T-helper 2 cell treated with Interferon-gamma antibody and Interleukin-4, amounts not matched to agents 100 ng/mL and 5 ng/mL, for 36 hours (primary cell): ENCODE measurements at regions not wholly inside any gene's neighbourhood (a gene's known extent, or its start where the extent isn't known, plus 50 kb on each side); places are given as distances from the start of the nearest gene placed in this dataset.

Experiments used
- intact Hi-C: fragments of 100-400 bp; cut with micrococcal nuclease; formaldehyde crosslinking; loops from one replicate; pipeline ENCODE4 v1.15.1; 2023

DNA sequence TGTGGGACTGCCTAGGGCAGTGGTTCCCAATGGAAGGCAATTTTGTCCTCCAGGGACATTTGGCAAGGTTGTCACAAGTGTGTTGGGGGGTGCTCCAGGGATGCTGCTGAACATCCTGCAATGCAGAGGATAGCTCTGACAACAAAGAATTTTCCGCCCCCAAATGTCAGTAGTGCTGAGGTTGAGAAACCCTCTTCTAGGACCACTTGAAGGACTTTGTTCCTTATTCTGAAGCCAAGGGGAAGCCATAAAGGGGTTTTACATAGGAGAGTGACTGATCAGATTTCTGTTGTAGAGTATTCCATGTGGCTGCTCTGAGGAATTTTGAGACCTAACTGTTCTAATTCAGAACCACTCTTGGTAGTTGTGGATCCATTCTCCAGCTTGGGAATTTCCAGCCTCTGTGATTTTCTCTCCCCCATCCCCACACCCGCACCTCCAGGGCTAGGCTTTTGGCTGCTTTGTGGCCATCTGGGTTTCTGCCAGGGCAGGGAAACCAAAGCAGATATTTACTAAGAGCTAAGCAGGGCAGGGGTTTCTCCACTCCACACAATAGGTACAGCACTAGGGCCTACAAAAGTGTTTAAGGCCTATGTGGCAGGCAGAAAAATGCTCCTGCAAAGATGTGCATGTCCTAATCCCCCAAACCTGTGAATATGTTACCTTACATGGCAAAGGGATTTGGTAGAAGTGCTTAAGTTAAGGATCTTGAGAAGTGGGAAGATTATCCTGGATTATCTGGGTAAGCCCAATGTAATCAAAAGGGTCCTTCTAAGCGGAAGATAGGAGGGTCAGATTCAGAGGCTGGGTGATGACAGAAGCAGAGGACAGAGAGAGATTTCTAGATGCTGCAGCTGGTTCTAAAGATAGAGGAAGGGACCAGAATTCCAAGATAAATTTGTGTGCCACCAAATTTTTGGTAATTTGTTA, 135.4 kb downstream of the TMEM17 start:
- intact Hi-C loops = no loop called here

DNA sequence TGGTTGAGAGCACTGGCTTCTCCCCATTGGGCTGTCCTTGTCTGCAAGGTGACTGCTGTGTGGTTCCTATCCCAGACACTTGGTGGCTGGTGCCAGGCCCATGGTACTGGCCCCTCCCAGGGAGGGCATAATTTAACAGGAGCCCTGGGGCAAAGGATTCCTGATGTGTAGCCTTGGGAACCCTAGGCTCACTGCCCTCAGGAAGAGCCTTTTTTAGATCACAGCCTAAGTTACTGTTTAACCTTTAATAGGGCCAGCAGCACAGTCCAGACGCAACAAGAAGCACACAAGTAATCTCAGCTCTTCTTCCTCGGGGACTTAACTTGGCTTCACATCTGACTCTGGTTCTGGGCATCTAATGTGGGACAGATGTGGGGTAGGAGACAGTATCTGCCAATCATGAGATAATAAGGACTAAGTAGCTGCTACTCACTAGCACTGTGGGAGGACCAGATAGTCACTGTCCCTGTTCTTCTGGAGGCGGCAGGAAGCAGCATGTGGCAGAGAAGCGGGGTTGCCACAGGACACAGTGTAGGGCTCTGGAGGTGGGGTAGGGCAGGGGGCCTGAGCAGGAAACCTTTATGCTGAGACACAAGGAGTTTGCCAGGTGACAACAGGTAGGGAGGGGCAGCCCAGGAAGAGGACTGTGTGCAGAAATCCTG, 136.3 kb downstream of the TMEM17 start:
- intact Hi-C loops = no loop called here

DNA sequence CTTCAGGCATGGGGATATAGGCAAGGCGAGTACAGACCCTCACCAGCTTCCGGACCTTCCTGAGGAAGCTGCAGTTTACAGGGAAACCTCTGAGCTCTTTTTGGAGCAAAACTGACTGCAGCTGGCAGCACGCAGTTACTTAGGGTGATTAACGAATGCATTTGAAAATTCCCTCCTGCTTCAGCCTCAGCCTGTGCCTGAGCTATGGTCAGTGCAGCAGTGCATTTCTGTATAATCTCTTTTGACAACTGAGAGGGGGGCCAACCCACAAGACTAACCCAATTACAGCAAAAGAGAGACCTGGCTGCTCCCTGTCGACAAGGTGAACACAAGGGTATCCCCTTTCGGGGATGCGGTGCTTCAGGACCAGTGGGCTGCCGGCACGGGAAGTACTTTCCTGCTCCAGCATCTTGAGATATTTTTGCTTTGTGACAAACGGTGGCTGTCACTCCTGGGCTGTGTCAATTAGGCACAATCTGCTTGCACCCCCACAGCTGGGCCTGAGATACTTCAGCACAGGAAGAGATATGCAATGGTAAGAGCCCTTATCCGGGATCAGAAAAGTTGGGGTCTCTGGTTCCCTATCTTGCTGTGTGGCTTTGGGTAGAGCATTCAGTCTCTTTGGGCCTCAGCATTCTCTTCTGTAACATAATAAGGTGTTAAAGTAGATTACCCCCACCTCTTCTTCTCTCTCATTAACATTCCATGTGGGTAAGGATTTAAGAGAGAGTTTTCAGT, 141.0 kb downstream of the TMEM17 start:
- intact Hi-C loops = no loop called here

DNA sequence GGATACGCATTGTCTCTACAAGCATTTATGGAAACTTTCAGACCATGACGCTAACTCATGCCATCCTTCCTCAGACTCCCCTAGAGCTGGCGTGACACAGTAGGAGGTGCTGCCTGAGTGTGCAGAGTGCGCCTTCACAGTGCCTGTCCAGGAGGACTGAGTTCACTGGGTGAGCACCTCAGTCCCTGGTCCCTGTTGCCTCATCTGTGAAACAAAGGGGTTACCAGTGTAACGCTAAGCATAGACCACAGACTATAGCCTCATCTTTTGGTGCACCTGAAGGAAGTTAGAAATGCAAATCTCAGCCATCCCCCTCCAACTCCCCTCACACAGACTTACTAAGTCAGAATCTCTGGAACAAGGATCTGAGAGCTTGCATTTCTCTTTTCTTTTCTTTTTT, 142.8 kb downstream of the TMEM17 start:
- intact Hi-C loops = no loop called here

DNA sequence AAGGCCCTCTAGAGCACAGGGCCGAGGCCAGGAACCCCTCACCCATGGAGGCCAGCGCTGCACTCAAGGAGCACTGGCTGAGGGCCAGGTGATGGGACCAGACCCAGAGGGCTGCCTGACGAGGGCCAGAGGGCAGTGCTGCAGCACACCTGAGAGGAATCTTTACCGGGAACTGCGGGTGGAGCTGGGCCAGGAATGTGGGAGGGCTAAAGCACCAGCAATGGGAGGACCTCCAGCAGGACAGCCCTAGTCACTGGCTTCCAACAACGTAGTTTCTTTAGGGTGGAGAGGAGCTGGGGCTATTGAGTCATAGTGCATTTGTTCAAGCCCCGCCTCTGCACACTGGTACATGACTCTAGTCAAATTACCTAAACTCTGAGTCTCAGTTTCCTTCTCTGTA, 143.4 kb downstream of the TMEM17 start:
- intact Hi-C loops = no loop called here

DNA sequence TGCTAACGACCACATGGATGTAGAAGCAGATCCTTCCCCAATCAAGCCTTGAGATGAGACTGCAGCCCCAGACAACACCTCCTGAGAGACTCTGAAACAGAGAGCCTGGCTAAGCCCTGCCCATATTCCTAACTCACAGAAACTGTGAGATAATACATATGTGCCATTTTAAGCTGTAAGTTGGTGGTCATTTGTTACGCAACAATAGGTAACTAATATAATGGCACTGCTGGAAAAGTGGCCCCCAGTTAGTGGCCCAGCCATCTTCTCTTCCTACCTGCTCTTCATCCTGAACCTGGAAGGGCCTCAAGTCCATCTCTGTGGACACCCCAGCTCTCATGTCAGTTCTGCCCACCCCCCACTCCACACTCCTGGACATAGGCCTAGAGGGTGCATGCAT, 144.0 kb downstream of the TMEM17 start:
- intact Hi-C loops = no loop called here

DNA sequence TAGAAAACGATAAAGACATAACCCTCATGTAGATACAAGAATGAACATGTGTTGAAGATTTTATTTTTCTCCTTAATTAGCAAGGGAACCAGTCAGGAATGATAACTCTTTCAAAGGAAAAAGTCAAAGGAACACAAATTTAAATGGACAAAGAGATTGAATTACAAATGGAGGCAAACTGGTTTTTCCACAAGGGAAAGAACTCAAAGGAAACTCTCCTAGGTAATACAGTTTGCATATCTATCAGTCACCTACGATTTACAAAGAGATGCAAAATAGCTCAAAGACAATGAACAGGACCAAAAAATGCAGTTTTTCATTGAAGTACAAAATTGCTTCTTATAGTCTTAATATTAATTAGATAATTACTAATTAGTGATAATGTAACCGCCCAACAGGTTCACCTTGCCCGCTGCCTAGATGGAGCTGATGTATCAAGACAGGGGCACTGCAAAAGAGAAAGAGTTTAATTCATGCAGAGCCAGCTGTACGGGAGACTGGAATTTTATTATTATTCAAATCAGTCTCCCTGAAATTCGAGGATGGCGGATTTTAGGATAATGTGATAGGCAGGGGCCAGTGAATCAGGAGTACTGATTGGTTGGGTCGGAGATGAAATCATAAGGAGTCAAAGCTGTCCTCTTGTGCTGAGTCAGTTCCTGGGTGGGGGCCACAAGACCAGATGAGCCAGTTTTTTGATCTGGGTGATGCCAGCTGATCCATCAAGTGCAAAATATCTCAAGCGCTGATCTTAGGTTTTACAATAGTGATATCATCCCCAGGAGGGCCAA, 151.0 kb downstream of the TMEM17 start:
- intact Hi-C loops = no loop called here

DNA sequence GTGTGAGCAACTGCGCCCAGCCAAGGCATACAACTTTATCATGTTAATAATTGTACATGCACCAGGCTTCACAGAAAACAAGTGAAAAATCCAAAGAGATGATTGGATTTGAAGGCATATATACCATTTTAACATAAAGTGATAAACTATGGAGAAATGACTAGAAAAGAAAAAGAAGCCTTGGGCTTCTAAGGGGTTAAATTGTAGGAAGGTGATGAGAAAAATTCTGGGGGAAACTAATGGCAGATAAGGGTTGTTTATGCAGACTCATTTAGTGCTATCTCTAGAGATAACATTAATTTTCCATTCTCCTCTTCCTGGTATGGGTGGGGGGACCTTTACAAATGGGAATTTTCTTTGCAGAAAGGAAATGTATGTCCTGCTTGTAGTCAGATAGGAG, 154.0 kb downstream of the TMEM17 start:
- intact Hi-C loops = no loop called here

DNA sequence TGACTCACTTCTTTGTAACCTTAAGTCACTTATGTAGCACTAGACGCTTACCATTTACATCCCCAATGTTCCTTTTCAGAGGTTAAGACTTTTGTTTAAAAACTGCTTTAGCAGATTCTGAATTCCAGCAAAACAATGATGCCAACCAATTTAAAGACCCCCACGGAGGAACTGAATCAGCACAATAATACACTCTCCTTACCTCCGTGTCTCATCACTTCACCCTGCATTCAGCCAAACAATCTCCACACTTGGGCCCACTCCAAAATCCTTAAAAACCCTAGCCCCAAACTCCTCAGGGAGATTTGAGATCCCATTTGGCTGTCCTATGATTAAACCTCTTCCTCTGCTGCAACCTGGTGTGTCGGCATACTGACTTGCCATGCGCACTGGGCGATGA, 153.9 kb downstream of the B3GNT2 start:
- intact Hi-C loops = no loop called here

DNA sequence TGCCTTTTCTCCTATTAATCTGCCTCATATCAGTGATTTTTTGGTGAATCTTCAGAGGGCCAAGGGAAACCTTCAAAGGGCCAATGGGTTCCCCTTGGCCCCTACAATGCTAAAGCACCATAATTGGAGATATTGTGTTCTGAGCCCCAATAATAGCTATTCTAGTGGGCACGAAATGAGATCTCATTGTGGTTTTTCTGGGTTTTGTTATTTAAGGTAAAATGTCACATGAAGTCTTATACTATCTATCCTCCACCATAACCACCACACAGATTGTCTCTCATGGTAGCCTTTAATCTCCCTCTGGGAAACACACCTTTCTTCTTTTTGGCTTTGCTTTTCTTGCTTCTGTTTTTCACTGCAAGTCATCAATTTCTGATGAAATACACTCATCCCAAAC, 152.8 kb downstream of the B3GNT2 start:
- intact Hi-C loops = no loop called here

DNA sequence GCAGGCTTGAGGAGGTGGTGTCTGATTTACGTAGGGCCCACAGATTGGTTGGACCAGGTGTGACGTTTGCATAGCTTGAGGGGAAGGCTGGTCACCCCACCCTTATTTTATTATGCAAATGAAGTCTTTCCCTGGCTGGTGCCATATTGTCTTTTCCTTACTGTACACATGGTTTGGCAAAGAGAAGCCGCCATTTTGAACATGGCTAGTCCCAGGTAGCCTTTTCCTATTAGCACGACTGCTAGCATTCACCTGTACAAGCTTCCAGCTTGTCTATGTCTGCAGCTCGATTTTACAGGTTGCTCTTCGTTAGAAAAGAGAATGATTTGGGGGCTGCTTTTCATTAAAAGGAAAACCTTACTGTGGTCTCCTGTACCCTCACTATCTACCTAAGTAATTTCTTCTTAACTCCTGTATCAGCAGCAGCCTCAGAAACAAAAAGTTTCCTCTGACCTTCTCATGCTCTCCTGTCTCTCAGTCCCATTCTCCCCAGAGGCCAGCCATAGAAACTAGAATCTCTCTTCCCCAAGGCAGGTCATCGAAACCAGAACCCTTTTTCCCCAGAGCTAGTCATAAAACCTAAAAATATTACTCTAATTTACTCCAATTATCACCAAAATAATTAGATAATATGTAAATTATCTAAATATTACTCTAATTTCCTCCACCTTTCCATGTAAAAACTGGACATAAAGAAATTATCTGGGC, 151.8 kb downstream of the B3GNT2 start:
- intact Hi-C loops = no loop called here

DNA sequence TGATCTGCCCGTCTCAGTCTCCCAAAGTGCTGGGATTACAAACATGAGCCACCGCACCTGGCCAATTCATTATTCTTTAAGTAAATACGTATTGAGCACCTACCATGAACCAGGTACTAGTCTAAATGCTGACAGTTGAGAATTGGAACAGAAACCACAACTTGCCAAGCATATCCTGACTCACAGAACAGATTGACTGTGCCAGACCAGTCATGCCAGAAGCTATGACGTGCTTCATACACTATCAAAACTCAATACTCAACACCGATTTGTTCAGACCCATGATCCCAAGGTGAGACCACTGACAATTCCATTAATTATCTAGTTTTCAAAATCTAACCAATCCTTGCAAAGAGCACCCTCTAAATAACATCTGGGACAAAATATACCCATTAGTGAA, 148.6 kb downstream of the B3GNT2 start:
- intact Hi-C loops = no loop called here

DNA sequence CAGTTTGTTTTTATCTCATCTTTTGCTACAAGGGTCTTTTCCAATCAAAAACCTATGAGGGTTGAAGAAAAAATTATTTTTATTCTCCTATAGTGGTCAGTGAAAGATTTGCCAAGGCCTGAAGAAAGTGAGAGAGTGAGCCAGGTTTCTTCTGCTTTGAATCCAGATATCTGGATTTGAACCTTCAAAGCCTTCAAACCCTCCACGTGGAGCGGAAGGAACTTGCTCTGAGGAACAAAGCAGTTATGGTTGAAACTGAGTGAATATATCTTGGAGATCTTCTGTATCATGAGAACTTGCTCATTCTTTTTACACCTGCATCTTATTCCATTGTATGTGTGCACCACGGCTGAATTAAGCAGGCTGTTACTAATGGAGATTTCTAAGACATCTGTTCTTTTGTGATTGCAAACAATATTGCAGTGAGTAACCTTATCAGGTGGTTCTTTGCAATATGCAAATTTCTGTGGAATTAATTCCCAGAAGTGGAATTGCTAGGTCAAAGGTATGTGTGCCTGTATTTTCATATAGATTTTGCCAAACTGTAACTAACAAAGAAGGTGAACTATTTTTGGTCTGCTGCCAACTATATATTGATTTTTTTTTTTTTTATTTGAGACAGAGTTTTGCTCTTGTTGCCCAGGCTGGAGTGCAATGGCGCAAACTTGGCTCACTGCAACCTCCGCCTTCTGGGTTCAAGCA, 147.9 kb downstream of the B3GNT2 start:
- intact Hi-C loops = no loop called here

DNA sequence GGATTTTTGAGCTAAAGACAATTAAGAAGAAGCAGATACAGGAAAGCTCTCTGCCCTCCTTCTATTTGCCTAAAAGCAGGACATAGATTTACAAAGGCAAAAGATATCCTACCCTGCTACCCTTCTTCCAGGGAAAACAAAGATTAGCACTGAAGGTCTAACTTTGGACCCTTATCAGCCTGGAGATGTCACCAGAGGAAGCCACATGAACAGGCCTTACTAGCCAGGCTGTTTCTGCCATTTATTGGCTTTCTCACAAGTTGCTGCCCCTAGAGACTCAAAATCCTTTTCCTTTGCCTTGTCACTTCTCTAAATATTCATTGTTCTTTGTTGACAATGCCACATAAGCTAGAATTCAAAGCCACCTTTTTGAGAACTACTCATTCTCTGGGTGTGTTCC, 147.3 kb downstream of the B3GNT2 start:
- intact Hi-C loops = no loop called here

DNA sequence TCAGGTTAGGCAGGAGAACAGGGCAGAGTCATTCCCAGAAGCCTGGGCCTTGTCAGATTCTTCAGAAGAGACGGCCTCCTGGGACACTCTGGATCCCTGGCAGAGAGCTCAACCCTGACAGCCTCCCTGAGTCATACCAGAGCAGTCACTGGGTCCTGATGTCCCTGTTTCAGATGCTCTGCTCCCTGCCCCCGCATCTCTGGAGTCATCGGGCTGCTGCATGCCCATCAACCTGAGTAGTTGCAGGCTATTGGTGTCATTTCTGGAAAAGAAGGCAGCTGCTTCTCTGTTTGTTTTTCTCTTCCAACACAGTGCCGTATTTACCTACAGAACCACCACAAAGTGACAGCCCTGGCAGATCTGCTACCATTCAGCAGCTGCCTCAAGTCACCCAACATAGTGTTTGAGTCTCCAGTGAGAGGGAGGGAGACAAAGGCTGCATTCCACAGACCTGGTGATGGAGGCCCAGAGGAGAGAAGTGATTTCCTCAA, 145.1 kb downstream of the B3GNT2 start:
- intact Hi-C loops = no loop called here

DNA sequence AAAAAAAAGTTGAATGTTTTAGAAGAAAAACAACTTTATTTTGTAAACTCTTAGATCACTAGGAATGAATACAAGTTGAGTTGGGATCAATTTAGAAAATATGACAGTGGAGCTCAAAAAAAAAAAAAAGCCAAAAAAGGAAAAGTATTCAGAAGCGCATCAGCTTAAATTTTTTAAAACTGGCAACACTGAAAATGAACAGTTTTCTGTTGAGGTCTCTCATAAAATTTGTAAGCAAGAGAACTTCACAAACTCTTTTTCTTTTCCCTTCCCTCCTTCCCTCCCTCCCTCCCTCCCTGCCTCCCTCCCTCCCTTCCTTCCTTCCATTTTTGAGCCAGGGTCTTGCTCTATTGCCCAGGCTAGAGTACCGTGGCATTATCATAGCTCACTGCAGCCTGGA, 143.9 kb downstream of the B3GNT2 start:
- intact Hi-C loops = no loop called here

DNA sequence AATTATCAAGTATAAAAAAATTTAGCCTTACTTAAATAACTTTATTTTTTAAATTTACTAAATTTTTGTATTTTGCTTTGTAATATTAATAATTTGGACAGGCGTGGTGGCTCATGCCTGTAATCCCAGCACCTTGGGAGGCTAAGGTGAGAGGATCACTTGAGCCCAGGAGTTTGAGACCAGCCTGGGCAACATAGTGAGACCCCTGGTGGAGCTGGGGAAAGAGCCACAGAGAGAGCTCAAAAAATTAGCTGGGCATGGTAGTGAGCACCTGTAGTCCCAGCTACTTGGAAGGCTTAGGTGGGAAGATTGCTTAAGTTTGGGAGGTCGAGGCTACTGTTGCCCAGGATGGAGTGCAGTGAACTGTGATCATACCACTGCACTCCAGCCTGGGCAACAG, 143.5 kb downstream of the B3GNT2 start:
- intact Hi-C loops = no loop called here

DNA sequence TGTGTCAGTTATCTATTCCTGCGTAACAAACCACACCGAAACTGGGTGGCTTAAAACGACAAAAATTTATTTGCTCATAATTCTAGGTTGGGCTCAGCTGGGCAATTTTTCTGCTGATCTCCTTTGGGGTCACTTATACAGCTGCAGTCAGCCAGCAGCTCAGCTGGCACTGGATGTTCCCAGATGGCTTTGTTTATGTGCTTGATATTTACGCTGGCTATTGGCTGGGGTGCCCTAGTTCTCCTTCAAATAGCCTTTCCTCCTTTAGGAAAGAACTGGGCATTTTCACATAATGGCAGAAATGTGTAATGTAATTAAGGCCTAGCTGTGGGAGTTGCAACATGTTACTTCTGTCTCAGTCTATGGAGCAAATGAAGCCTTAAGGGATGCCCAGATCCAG, 142.2 kb downstream of the B3GNT2 start:
- intact Hi-C loops = no loop called here

DNA sequence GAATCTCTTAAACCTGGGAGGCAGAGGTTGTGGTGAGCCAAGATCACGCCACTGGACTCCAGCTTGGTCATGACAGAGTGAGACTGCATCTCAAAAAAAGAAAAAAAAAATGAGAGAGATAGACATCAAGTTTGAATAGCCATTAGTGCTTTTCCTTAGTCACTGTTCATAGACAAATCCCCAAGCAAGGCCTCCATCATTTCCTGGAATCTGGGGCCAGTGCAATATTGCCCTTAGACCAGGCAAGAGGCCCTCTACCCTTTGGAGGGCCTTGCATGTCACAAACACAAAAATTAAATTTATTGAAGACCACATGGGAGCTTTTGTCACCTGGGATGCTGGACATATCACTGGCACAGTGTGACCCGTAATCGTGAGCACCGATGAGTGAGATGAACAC, 141.5 kb downstream of the B3GNT2 start:
- intact Hi-C loops = no loop called here

DNA sequence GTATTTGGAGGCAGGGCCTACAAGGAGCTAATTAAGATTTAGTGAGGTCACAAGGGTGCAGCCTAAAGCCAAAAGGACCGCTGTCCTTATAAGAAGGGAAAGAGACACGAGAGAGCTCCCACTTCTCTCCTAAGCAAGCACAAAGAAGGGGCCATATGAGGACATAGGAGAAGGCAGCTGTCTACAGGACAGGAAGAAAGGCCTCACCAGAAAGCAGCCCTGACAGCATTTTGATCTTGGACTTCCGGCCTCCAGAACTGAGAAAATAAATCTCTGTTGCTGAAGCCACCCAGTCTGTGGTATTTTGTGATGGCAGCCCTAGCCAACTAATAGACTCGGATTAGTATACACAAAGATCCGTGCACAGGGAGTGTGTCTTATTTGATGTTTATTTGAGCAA, 139.7 kb downstream of the B3GNT2 start:
- intact Hi-C loops = no loop called here
